A549 (cell line): ENCODE measurements at regions not wholly inside any gene's neighbourhood (a gene's known extent, or its start where the extent isn't known, plus 50 kb on each side); places are given as distances from the start of the nearest gene placed in this dataset.

ENCODE experiments used
- NFE2L2 ChIP-seq: fragments of 150-350 bp; conservative IDR thresholded peaks from 2 replicates; pipeline ENCODE4 v1.6.1; 2014; ENCODE audit warnings: low read length
- POLR2A ChIP-seq: IDR thresholded peaks from 2 replicates; pipeline ENCODE4 v1.6.1; 2012; ENCODE audit warnings: mild to moderate bottlenecking, low read length
- RAD21 ChIP-seq, 2 experiments: fragments of >200 bp in 1 of 2; sonication (Bioruptor Twin) in 1 of 2; formaldehyde crosslinking in 1 of 2; IDR thresholded peaks in 1 of 2; conservative IDR thresholded peaks in 1 of 2; 2 replicates in 1 of 2; 3 replicates in 1 of 2; pipeline ENCODE4 v1.6.1; 2012 to 2018; ENCODE audit warnings: inconsistent platforms in 1 of 2
- TF ChIP-seq, protein P1 (sequence below): fragments of 200-600 bp; sonication (generic); IDR thresholded peaks from 2 replicates; pipeline ENCODE4 v1.6.1; 2016; ENCODE audit warnings: antibody characterized with exemption, mild to moderate bottlenecking, moderate library complexity
- TF ChIP-seq, protein P2 (sequence below): fragments of >200 bp; sonication (Bioruptor Twin); formaldehyde crosslinking; IDR thresholded peaks from 3 replicates; pipeline ENCODE4 v1.5.1; 2016

DNA sequence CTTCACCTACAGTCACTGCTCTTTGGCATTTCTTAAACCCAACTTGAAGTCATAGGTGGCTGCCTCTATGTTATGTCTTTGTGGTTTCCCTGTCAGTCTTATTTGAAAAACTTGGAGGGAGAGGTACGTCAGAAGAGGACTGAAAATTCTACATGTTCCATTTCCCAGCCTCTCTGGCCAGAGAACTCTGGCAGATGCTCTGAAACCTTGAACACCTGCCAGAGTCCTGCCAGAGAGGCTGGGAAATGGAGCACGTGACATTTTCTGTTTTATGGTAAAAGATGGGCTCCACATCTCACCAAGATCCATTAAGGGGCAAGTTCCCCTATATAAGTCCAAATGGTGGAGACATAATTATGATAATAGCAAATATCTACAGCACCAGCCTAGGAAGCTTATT lies 99.5 kb downstream of the MAFB start:
- TF ChIP-seq, protein P1, sequence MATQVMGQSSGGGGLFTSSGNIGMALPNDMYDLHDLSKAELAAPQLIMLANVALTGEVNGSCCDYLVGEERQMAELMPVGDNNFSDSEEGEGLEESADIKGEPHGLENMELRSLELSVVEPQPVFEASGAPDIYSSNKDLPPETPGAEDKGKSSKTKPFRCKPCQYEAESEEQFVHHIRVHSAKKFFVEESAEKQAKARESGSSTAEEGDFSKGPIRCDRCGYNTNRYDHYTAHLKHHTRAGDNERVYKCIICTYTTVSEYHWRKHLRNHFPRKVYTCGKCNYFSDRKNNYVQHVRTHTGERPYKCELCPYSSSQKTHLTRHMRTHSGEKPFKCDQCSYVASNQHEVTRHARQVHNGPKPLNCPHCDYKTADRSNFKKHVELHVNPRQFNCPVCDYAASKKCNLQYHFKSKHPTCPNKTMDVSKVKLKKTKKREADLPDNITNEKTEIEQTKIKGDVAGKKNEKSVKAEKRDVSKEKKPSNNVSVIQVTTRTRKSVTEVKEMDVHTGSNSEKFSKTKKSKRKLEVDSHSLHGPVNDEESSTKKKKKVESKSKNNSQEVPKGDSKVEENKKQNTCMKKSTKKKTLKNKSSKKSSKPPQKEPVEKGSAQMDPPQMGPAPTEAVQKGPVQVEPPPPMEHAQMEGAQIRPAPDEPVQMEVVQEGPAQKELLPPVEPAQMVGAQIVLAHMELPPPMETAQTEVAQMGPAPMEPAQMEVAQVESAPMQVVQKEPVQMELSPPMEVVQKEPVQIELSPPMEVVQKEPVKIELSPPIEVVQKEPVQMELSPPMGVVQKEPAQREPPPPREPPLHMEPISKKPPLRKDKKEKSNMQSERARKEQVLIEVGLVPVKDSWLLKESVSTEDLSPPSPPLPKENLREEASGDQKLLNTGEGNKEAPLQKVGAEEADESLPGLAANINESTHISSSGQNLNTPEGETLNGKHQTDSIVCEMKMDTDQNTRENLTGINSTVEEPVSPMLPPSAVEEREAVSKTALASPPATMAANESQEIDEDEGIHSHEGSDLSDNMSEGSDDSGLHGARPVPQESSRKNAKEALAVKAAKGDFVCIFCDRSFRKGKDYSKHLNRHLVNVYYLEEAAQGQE = no peak
- TF ChIP-seq, protein P2, sequence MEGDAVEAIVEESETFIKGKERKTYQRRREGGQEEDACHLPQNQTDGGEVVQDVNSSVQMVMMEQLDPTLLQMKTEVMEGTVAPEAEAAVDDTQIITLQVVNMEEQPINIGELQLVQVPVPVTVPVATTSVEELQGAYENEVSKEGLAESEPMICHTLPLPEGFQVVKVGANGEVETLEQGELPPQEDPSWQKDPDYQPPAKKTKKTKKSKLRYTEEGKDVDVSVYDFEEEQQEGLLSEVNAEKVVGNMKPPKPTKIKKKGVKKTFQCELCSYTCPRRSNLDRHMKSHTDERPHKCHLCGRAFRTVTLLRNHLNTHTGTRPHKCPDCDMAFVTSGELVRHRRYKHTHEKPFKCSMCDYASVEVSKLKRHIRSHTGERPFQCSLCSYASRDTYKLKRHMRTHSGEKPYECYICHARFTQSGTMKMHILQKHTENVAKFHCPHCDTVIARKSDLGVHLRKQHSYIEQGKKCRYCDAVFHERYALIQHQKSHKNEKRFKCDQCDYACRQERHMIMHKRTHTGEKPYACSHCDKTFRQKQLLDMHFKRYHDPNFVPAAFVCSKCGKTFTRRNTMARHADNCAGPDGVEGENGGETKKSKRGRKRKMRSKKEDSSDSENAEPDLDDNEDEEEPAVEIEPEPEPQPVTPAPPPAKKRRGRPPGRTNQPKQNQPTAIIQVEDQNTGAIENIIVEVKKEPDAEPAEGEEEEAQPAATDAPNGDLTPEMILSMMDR = no peak
- TF ChIP-seq POLR2A (no peak), RAD21 (conservative IDR thresholded peaks at IDR 0.05 in 1 of 2, IDR thresholded peaks at IDR 0.05 in 1 of 2) (no peak), NFE2L2 (no peak)
